NCI-H774 (cell line): ENCODE measurements at regions not wholly inside any gene's neighbourhood (a gene's known extent, or its start where the extent isn't known, plus 50 kb on each side); places are given as distances from the start of the nearest gene placed in this dataset.
"Not testable (repeated sequence)": the region's sequence is repeated elsewhere in the genome, so short reads cannot be mapped to it uniquely, and the experiment has no call there.

Experiments
- DNase-seq: peaks from one replicate; lab custom pipeline; 2025; lab: John Stamatoyannopoulos, UW

GRCh38 chr11:34830648-34831047 is 85.5 kb downstream of the APIP start:
- DNase-seq: no peak

- no peak for DNase-seq
Measured at GRCh38 chr11:34830035-34830434, 86.1 kb downstream of the APIP start.

DNA sequence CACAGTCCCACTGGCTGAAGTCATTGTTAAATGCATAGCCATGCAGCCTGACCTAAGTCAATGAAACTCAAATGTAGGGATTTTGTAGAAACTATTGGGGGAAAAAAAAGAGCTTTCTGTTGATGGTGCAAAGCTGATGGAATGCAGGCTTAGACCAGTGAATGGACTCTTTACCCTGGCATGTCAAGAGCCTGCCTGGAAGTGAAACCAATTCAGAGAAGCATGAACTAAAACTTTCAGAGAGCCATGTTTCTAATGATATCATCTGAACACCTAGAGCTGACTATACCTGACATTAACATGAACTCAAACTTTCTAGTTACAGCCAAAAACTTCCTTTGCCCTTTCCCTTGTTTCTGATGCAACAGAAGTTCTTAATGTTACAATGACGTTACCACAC is 89.0 kb downstream of the APIP start:
- no peak for DNase-seq

DNA sequence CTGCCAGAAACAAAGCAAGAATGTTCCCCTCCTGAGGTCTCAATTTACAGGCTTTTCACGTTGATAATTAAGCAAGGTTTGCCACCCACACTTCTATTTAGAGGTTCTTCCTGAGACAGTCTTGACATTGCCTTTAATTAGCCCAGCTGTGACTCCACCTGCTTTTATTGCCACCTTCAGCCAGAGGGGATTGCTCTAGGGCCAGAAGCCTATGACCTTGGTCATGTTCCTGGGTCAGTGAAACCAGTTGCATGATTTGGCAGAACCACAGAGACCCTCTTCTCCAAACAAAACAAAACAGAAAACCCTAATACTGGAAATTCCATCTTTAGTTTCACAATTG is 89.8 kb downstream of the APIP start:
- DNase-seq: no peak

- no peak for DNase-seq
Measured at GRCh38 chr11:34825670-34826383, 90.4 kb downstream of the APIP start.

- DNase-seq: no peak
Measured at GRCh38 chr11:34825315-34825669, 90.9 kb downstream of the APIP start.

GRCh38 chr11:34824425-34824824 is 91.8 kb downstream of the APIP start:
- no peak for DNase-seq

DNA sequence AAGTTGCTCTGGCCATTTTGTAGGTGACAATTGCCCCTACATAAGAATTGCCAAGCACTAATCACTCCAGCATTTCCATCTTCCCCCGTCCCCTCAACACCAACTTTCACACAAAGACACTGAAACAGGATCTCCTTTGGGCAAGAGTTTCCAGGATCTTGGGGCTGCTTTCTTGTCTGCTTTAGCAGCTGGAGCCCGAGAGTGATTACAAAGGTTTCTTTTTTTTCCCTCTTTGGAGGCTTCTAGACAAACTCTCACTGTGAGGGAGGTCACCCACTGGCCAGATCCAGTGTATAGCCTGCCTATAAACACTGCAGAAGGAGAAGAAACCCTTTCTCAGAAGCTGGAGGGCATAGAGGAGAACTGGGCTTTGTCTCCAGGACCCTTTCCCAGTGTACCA is 92.5 kb downstream of the APIP start:
- DNase-seq: no peak

DNA sequence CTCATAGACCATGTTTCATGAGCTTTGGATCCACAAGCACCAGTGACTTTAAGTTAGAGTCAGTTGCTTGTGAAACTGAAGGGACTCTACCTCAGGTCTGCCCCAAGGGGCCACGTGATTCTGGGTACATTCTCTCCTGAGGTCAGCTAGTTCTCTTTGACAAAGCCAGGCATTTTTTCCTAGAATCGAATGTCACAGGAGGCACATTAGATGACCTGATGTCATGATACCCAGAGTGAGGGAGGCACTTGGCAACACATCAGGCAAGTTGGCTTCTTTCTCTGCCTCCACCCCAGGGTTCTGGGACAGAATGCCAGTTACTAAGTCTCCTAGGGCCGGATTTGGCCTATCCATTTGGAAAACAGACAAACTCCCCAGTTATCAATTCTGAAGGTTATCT is 93.0 kb downstream of the APIP start:
- no peak for DNase-seq

DNA sequence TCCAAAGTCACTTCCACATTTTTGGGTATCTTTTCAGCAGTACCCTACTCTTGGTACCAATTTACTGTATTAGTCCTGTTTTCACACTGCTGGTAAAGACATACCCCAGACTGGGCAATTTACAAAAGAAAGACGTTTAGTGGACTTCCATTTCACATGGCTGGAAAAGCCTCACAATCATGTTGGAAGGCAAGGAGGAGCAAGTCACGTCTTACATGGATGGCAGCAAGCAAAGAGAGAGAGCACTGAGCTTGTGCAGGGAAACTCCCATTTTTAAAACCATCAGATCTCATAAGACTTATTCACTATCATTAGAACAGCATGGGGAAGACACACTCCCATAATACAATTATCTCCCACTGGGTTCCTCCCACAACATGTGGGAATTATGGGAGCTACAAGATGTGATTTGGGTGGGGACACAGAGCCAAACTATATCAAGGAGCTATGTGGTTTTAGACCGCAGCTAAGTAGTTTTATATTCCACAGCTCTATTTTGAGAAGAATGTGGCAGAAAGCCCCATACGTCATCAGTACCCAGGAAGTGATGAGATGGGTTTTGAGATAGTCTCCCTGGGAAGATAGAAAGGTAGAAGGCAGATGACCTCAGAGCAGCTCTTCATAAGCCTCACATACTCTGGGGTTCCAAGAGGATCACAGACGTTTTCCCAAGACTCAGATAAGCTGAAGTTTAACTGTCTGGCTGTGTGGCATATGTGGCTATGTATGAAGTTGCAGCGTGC is 96.3 kb downstream of the APIP start:
- no peak for DNase-seq

- DNase-seq: not testable (repeated sequence)
Measured at GRCh38 chr11:34817812-34818211, 98.4 kb downstream of the APIP start.

DNA sequence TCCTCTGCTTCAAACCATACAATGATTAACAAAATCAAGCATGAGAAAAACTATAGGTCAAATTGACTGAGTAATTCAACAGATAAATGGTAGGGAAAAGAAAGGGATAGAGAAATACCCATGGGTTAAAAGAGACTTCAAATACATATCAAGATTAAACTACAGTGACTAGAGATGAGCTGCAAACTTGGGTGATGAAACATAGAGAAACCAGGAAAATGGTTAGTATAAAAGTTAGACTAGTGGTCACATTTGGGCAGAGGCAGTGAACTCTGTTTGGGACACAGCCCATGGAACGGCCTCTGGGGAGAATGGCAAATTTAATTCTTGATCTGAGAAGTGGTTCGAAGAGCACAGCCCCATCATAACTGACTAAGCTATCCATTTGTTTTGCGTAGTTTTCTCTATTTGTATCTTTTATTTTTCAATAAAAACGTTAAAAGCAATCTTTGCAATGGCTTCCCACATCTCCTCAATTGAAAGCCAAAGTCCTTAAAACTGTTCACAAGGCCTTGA is 99.4 kb downstream of the APIP start:
- no peak for DNase-seq

DNA sequence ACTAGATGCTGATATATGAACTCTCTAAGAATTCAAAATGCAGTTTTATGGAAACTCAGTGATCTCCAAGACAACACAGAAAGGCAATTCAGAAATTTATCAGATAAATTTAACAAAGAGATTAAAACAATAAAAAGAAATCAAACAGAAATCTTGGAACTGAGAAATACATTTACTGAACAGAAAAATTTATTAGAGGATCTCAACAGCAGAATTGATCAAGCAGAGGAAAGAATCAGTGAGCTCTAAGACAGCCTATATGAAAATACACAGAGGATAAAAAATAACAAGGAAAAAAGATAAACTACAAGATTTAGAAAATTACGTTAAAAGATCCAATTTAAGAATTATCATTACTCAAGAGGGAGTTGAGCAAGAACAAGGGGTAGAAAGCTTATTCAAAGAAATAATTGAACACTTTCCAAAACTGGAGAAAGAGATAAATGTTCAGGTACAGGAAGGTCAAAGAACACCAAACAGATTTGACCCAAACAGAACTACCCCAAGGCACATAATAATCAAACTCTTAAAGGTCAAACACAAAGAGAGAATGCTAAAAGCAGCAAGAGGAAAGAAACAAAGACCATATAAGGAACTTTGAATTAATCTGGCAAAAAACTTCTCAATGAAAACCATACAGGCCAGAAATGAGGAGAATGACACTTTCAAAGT is 103.1 kb downstream of the APIP start:
- no peak for DNase-seq

DNA sequence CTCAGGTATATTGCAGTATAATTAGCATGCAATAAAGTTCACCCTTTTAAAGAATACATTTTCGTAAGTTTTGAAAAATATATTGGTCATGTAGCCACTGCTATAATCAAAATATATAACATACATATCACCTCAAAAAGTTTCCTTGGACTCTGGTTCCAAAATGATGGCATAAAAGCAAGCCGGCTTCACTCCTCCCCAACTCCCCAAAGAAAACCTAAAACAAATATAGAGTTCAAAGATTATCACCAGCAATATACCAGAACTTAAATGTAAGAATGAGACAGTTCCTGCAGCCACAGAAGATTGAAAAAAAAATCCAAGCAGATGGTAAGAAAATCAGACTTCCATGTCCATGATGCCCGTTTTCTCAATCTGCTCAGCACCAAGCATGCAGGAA is 104.3 kb downstream of the APIP start:
- no peak for DNase-seq

DNA sequence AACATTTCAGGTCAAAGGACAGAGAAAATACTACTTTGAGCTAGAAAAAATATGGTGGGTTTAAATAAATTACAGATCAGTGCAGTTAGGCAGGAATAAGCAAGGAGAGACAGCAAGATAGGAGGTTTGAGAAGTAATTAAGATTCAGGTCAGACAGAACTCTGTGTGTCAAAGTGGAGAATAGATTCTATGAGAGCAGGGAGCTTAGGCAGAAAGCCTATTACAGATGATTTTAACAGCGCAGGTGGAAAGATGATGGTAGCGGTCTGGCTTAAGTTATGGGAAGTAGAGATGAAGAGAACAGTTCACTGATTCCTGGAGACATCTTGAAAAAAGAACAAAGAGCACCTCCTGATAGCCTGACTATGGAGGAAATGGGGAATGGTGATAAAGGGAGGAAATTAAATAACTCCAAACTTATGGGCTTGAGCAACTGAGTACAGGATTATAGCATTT is 106.0 kb downstream of the APIP start:
- no peak for DNase-seq

- no peak for DNase-seq
Measured at GRCh38 chr11:34809191-34810106, 106.7 kb downstream of the APIP start.

DNA sequence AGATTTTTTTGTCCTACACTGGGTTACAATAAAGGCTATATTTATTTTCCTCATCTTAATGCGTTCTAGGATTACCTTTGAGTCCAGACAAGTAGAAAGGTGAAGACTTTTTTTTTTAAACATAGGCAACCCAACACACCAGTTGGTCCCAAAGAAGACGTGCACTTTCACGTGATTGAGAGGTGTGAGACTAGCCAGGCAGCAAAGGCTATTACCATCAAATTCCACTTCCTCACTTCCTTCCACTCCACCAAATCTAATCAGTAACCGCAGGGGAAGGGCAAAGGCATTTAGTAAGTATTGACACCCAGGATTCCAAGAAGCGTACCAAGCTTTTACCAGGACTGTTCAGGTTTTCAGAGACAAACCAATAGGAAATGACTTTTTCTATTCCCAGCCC is 109.3 kb downstream of the APIP start:
- no peak for DNase-seq

DNA sequence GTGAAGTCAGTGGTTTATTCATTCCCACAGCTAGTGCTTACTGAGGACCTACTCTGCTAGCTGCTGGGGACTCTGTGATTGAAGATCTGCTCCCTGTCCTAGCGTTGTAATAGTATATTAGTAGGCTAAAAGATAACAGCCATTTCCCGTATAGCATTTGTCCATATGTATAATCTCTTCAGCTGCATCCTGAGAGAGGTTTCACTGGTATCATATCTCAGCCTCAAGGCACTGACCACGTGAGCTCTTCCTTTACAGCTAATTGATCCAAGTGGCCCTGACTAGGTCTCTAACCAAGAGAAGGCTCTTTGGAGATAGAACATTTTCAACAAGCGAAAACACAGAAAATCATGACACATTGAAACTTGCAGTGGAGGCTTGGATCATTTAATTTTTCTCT is 110.2 kb downstream of the APIP start:
- no peak for DNase-seq

- no peak for DNase-seq
Measured at GRCh38 chr11:34799848-34800247, 116.3 kb downstream of the APIP start.

DNA sequence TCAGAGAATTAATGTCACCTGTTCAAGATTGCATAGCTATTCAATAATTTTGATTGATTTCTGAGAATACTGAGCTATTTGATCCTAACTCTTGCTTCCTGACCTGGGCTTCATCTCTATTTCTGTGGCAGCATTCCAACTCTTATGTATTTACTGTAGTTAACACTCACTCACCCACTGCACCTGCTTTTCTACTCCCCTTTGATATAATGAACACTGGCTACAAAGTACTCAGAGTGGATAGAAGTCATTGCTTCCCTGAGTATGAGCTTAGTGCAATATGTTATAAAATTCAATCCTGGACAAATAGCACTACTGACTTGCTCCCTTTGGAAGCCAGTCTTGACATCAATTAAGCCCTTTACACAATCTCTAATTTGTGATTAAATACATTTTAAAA is 117.2 kb downstream of the APIP start:
- DNase-seq: peak; percentile 72

- DNase-seq: not testable (repeated sequence)
Measured at GRCh38 chr11:34797497-34797896, 118.7 kb downstream of the APIP start.

DNA sequence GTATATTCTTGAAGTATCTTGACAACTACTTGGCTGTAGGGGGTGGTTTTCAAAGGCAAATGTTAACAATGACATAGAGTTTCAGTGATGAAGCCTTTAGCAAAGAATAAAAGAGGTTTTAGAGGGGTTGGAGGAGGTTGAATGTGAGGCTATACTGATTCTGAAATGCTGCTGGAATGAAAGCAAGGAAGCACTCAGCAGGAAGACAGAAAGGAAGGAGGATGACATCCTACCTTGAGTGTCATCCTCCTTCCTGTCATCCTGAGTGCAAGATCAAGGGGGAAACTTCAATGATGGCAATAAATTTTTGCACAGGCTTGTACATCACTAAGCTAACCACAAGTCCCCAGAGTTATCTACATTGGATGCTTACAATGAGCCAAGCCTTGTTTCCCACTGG is 120.5 kb downstream of the APIP start:
- DNase-seq: no peak
